Naive thymus-derived CD4-positive, alpha-beta T cell (primary cell): ENCODE measurements at regions not wholly inside any gene's neighbourhood (a gene's known extent, or its start where the extent isn't known, plus 50 kb on each side); places are given as distances from the start of the nearest gene placed in this dataset.

Source experiments
- ATAC-seq: fragments of 150-1000 bp; cut with Tn5 transposase; 2 replicates; pipeline ENCODE4 v1.10.0; 2021; ENCODE audit warnings: mild to moderate bottlenecking, moderate library complexity
- CTCF ChIA-PET: fragments of 350-600 bp; sonication (Branson Sonifier 250); formaldehyde crosslinking; loops from one replicate; lab custom pipeline; 2021; ENCODE audit warnings: antibody characterized with exemption; lab: Charles Lee
- POLR2A ChIA-PET: fragments of 350-600 bp; sonication (Branson Sonifier 250); formaldehyde crosslinking; loops from one replicate; lab custom pipeline; 2021; ENCODE audit warnings: antibody characterized with exemption, inconsistent platforms; lab: Charles Lee
- DNase-seq, 9 donors: peaks; one replicate each; pipeline versions ENCODE4 v3.0.0 to v3.0.0-alpha.2; 2020 to 2022; ENCODE audit warnings: mixed read lengths in 1 of 9
- H3K27ac ChIP-seq: one replicate; pipeline ENCODE4 v1.7.0; 2013; ENCODE audit warnings: mild to moderate bottlenecking, low read depth, low read length, moderate library complexity
- H3K27me3 ChIP-seq, 2 donors: one replicate each; pipeline ENCODE4 v1.7.0; 2013; ENCODE audit warnings: low read length in 2 of 2, mild to moderate bottlenecking in 2 of 2, moderate library complexity in 2 of 2; ENCODE audit not compliant: control insufficient read depth in 2 of 2, insufficient read depth in 2 of 2
- H3K36me3 ChIP-seq, 3 experiments: 1 replicate in 2 of 3; 2 replicates in 1 of 3; pipeline ENCODE4 v1.7.0; 2013; ENCODE audit warnings: low read length in 3 of 3, mild to moderate bottlenecking in 3 of 3, moderate library complexity in 1 of 3; ENCODE audit not compliant: insufficient read depth in 3 of 3, control insufficient read depth in 2 of 3
- H3K4me1 ChIP-seq, 2 donors: one replicate each; pipeline ENCODE4 v1.7.0; 2013; ENCODE audit warnings: low read length in 2 of 2, mild to moderate bottlenecking in 2 of 2, moderate library complexity in 1 of 2; ENCODE audit not compliant: control insufficient read depth in 2 of 2, insufficient read depth in 2 of 2
- H3K4me3 ChIP-seq: 2 replicates; pipeline ENCODE4 v1.7.0; 2013; ENCODE audit warnings: mild to moderate bottlenecking, low read length
- H3K9me3 ChIP-seq, 3 experiments: 1 replicate in 2 of 3; 2 replicates in 1 of 3; pipeline ENCODE4 v1.7.0; 2013; ENCODE audit warnings: low read length in 3 of 3; ENCODE audit not compliant: control insufficient read depth in 2 of 3
- H3K27ac Mint-ChIP-seq, 9 donors: one replicate each; pipeline ENCODE4 v1.8.0; 2020 to 2022; ENCODE audit warnings: mixed read lengths in 9 of 9, mild to moderate bottlenecking in 8 of 9, moderate library complexity in 5 of 9, inconsistent platforms in 2 of 9
- H3K27me3 Mint-ChIP-seq, 5 donors: one replicate each; pipeline ENCODE4 v1.8.0; 2021 to 2022; ENCODE audit warnings: mixed read lengths in 5 of 5, mild to moderate bottlenecking in 1 of 5
- H3K36me3 Mint-ChIP-seq, 5 donors: one replicate each; pipeline ENCODE4 v1.8.0; 2020 to 2022; ENCODE audit warnings: mixed read lengths in 5 of 5, mild to moderate bottlenecking in 3 of 5, inconsistent platforms in 1 of 5
- H3K4me1 Mint-ChIP-seq, 7 donors: one replicate each; pipeline ENCODE4 v1.8.0; 2020 to 2022; ENCODE audit warnings: mixed read lengths in 7 of 7, mild to moderate bottlenecking in 3 of 7, inconsistent platforms in 1 of 7
- H3K4me3 Mint-ChIP-seq, 10 donors: one replicate each; pipeline ENCODE4 v1.8.0; 2020 to 2022; ENCODE audit warnings: mild to moderate bottlenecking in 10 of 10, mixed read lengths in 10 of 10, moderate library complexity in 6 of 10, inconsistent platforms in 2 of 10
- H3K9me3 Mint-ChIP-seq, 11 donors: one replicate each; pipeline ENCODE4 v1.8.0; 2020 to 2022; ENCODE audit warnings: mixed read lengths in 11 of 11, mild to moderate bottlenecking in 4 of 11, inconsistent platforms in 1 of 11, moderate library complexity in 1 of 11
- intact Hi-C, 2 donors: fragments of 100-400 bp; cut with micrococcal nuclease; formaldehyde crosslinking; loops; one replicate each; pipeline ENCODE4 v1.15.1; 2023

GRCh38 chr16:17776465-17776864 is 305.7 kb upstream of the XYLT1 start:
- H3K27ac ChIP-seq: no peak overlapping the region
- DNase-seq (no peak), ATAC-seq (no peak)
- H3K9me3 ChIP-seq: no peaks in the 10 kb centered on the region
- intact Hi-C loops: no loop called here
- H3K4me3 ChIP-seq: no peak overlapping the region
- Mint-ChIP-seq H3K9me3 (peaks cover 0 to 9% (median 4%) of the 10 kb centered on the region in 11 donors), H3K4me3 (no peak overlapping the region), H3K27ac (no peak overlapping the region), H3K36me3 (peaks cover 0 to 6% (median 0%) of the 10 kb centered on the region in 5 donors), H3K4me1 (no peaks in the 10 kb centered on the region), H3K27me3 (peaks cover 0 to 35% (median 20%) of the 10 kb centered on the region in 5 donors)
- H3K27me3 ChIP-seq: no peaks in the 10 kb centered on the region
- ChIA-PET CTCF (no interaction called here), POLR2A (no interaction called here)
- no peaks in the 10 kb centered on the region for H3K36me3 ChIP-seq
- H3K4me1 ChIP-seq: no peaks in the 10 kb centered on the region

DNA sequence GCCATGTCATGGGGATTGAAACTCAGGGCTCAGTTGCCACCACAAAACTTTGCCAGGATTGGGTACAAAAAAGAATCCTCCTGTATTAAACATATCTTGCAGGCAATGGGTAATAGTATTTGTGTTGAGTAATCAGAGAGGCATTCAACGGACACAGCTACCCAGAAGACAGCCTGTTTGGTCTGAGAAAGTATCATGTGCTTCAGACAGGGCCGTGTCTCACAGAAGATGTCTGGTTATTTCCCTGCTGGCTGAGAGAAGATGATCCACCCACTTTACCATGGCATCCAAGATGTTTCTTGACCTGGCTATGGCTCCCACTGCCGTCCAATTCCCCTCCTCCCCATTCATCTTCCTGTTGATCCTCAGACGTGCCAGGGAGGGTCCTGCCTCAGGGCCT is 304.3 kb upstream of the XYLT1 start:
- ATAC-seq: no peak
- intact Hi-C loops: no loop called here
- Mint-ChIP-seq H3K9me3 (peaks cover 0 to 19% (median 5%) of the 10 kb centered on the region in 11 donors), H3K36me3 (peaks cover 0 to 6% (median 0%) of the 10 kb centered on the region in 5 donors), H3K27me3 (peaks cover 0 to 35% (median 20%) of the 10 kb centered on the region in 5 donors), H3K27ac (no peak overlapping the region), H3K4me3 (no peak overlapping the region), H3K4me1 (no peaks in the 10 kb centered on the region)
- Histone ChIP-seq H3K4me3 (no peak overlapping the region), H3K27me3 (no peaks in the 10 kb centered on the region), H3K27ac (no peak overlapping the region), H3K9me3 (no peaks in the 10 kb centered on the region), H3K4me1 (no peaks in the 10 kb centered on the region), H3K36me3 (no peaks in the 10 kb centered on the region)
- ChIA-PET CTCF (no interaction called here), POLR2A (no interaction called here)
- no peak for DNase-seq

DNA sequence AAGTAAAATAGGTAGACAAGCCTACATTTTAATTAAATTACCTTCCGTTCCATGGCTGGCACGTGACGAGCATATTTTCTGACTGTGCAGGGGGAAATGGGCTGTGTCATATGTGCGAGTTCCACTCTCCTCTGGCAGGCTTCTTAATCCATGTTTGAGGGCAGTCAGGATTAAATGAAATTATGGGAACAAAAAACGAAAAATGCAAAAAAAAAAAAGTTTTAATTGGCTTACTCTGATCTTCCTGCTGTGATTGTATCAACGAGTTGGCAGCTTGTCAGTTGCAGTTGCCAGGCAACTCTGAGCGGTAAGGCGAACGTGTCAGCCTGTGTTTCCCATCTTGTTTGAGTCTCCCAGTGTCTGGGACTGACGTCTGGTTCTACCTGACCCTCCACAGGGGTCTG is 302.9 kb upstream of the XYLT1 start:
- H3K36me3 ChIP-seq: no peaks in the 10 kb centered on the region
- no peak overlapping the region for H3K4me3 ChIP-seq
- Mint-ChIP-seq H3K9me3 (peaks cover 0 to 23% (median 4%) of the 10 kb centered on the region in 11 donors), H3K27ac (no peak overlapping the region), H3K36me3 (peaks cover 0 to 6% (median 0%) of the 10 kb centered on the region in 5 donors), H3K4me1 (no peaks in the 10 kb centered on the region), H3K4me3 (no peak overlapping the region), H3K27me3 (peaks cover 0 to 35% (median 20%) of the 10 kb centered on the region in 5 donors)
- H3K4me1 ChIP-seq: no peaks in the 10 kb centered on the region
- DNase-seq: no peak
- no peaks in the 10 kb centered on the region for H3K27me3 ChIP-seq
- POLR2A ChIA-PET: no interaction called here
- ATAC-seq: no peak
- H3K9me3 ChIP-seq: no peaks in the 10 kb centered on the region
- intact Hi-C loops: no loop called here
- H3K27ac ChIP-seq: no peak overlapping the region
- CTCF ChIA-PET: no interaction called here

DNA sequence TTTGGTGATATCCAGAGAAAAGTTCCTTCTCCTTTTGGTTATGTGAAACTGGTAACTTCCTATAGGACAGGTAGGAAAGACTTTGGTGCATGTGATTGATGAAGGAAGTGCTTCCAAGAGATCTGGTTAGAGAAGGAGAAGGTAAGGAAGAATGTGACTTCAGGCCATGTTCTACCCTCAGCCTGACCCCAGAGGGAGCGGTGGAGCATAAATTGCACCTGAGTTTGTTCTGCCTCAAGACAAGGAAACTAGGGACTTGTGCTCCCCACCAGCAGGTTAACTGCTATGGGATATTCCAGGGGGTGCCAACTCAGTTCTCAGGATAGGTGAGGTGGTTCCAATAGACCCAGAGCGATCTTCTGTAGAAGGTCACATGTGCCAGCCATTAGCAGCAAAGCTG is 299.3 kb upstream of the XYLT1 start:
- Mint-ChIP-seq H3K4me1 (no peaks in the 10 kb centered on the region), H3K36me3 (no peaks in the 10 kb centered on the region), H3K27me3 (peaks cover 0 to 25% (median 8%) of the 10 kb centered on the region in 5 donors), H3K4me3 (no peak overlapping the region), H3K9me3 (peaks cover 0 to 22% (median 7%) of the 10 kb centered on the region in 11 donors), H3K27ac (no peak overlapping the region)
- CTCF ChIA-PET: no interaction called here
- Histone ChIP-seq H3K4me1 (no peaks in the 10 kb centered on the region), H3K9me3 (no peaks in the 10 kb centered on the region), H3K4me3 (no peak overlapping the region), H3K36me3 (no peaks in the 10 kb centered on the region), H3K27me3 (no peaks in the 10 kb centered on the region), H3K27ac (no peak overlapping the region)
- POLR2A ChIA-PET: no interaction called here
- ATAC-seq (no peak), DNase-seq (no peak)
- intact Hi-C loops: no loop called here

GRCh38 chr16:17769065-17769464 is 298.3 kb upstream of the XYLT1 start:
- no peaks in the 10 kb centered on the region for H3K4me1 ChIP-seq
- ATAC-seq (no peak), DNase-seq (no peak)
- H3K27ac ChIP-seq: no peak overlapping the region
- no peaks in the 10 kb centered on the region for H3K36me3 ChIP-seq
- H3K9me3 ChIP-seq: no peaks in the 10 kb centered on the region
- Mint-ChIP-seq H3K9me3 (peaks cover 0 to 22% (median 7%) of the 10 kb centered on the region in 11 donors), H3K27ac (no peak overlapping the region), H3K4me1 (no peaks in the 10 kb centered on the region), H3K27me3 (peaks cover 0 to 23% (median 16%) of the 10 kb centered on the region in 5 donors), H3K36me3 (no peaks in the 10 kb centered on the region), H3K4me3 (no peak overlapping the region)
- no peaks in the 10 kb centered on the region for H3K27me3 ChIP-seq
- ChIA-PET CTCF (no interaction called here), POLR2A (no interaction called here)
- no peak overlapping the region for H3K4me3 ChIP-seq
- intact Hi-C loops: no loop called here

DNA sequence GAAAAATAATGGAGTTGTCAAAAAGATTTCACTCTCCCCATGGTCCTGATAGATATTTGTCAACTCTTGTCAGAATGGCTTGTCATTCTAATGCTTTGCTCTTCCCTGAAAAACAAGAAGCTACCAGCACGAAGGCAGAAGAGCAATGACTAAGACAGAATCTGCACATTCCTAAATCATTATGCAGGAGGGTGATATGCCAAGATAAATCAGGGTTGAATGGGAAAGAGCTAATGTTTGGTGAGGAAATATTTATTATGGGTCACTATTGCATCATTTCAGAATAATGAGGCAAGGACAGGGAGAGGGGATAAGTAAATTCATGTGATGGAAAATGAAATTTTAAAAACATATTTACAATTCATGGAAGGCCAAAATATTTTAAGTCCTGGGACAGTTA is 297.5 kb upstream of the XYLT1 start:
- DNase-seq (no peak), ATAC-seq (no peak)
- ChIA-PET POLR2A (no interaction called here), CTCF (no interaction called here)
- Histone ChIP-seq H3K36me3 (no peaks in the 10 kb centered on the region), H3K4me3 (no peak overlapping the region), H3K27me3 (no peaks in the 10 kb centered on the region), H3K27ac (no peak overlapping the region), H3K4me1 (no peaks in the 10 kb centered on the region), H3K9me3 (no peaks in the 10 kb centered on the region)
- H3K4me3 Mint-ChIP-seq: no peak overlapping the region
- peaks cover 0 to 22% (median 7%) of the 10 kb centered on the region in 11 donors for H3K9me3 Mint-ChIP-seq
- intact Hi-C loops: no loop called here
- H3K4me1 Mint-ChIP-seq: no peaks in the 10 kb centered on the region
- H3K27ac Mint-ChIP-seq: no peak overlapping the region
- H3K27me3 Mint-ChIP-seq: peaks cover 0 to 22% (median 18%) of the 10 kb centered on the region in 5 donors
- H3K36me3 Mint-ChIP-seq: no peaks in the 10 kb centered on the region

DNA sequence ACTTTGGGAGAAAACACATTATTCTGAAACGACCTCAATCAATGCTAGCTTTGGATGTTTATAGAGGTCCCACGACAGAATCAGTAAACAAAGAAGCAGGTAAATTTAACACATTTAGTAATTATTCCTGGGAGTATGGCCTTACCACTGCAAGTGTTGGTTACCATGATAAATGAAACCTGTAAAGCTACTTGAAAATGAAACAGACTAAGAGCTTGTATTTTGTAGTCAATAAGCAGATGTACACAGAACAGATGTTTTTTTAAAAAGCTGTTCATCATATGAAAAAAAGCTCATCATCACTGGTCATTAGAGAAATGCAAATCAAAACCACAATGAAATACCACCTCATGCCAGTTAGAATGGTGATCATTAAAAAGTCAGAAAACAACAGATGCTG is 295.3 kb upstream of the XYLT1 start:
- ATAC-seq (no peak), DNase-seq (no peak)
- CTCF ChIA-PET: no interaction called here
- Mint-ChIP-seq H3K27me3 (peaks cover 0 to 28% (median 24%) of the 10 kb centered on the region in 5 donors), H3K36me3 (no peaks in the 10 kb centered on the region), H3K27ac (no peak overlapping the region), H3K4me1 (no peaks in the 10 kb centered on the region), H3K9me3 (peaks cover 0 to 20% (median 7%) of the 10 kb centered on the region in 11 donors), H3K4me3 (no peak overlapping the region)
- POLR2A ChIA-PET: no interaction called here
- H3K4me3 ChIP-seq: no peak overlapping the region
- H3K27me3 ChIP-seq: no peaks in the 10 kb centered on the region
- no peaks in the 10 kb centered on the region for H3K4me1 ChIP-seq
- no peaks in the 10 kb centered on the region for H3K9me3 ChIP-seq
- H3K27ac ChIP-seq: no peak overlapping the region
- intact Hi-C loops: no loop called here
- no peaks in the 10 kb centered on the region for H3K36me3 ChIP-seq
